GM21737 (cell line): ENCODE measurements at regions not wholly inside any gene's neighbourhood (a gene's known extent, or its start where the extent isn't known, plus 50 kb on each side); places are given as distances from the start of the nearest gene placed in this dataset.

Experiments used
- ATAC-seq: cut with Tn5 transposase; IDR thresholded peaks from one replicate; pipeline ENCODE4 v1.9.1; 2021; ENCODE audit warnings: mild to moderate bottlenecking, moderate library complexity; ENCODE audit not compliant: unreplicated experiment

DNA sequence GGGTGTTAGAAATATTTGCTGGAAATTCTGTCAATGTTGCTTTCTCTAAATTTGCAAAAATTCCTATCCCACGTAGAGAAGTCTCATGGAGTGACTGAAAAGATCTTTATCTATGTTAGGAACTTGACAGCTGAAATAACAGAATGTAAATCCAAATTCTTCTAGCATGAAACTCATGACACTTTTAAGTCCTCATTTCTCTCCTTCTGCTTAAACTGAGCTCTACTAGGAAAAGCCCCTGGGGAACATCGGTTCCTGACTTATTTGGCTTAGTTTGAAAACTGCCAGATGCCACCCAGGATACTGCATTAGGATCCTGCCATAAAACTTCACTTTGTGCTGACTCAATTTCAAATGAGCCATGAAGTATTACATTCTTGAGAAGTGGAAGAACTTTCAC is 426.0 kb downstream of the GALC start:
- no peak for ATAC-seq

DNA sequence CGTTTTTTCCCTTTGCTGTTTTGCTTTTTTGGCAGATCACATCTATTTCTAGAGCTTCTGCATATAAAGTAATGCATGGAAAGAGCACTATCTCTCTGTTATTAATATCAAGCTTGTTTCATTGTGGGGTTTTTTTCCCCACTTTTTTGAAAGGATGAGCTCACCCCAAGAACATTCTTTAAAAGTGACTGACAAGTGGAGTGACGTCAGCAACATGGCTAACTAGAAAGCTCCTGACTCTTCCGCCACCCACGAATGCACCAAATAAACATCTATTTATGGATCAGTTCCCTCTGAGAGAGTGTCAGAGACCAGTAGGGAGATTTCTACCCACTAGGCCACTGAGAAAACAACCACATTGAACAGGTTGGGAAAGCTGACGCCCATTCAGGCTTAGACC is 445.4 kb downstream of the GALC start:
- no peak for ATAC-seq

DNA sequence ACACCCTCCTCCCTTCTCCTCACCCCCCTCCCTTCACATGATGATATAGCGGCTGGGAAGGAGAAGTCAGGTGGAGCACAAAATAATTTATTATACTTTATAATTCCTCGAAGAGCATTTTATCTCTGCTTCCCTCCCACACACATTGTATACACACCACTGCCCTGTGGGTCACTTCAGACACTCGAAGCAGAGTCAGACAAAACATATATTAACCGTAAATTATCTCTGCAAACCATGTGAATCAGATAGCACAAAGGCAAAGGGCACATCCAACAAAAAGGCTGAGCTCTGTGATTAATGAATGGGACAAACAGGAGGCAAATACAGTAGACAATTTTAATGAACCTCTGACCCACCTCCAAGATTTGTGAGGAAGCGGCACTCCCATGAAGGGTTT is 450.7 kb downstream of the GALC start:
- ATAC-seq = no peak

DNA sequence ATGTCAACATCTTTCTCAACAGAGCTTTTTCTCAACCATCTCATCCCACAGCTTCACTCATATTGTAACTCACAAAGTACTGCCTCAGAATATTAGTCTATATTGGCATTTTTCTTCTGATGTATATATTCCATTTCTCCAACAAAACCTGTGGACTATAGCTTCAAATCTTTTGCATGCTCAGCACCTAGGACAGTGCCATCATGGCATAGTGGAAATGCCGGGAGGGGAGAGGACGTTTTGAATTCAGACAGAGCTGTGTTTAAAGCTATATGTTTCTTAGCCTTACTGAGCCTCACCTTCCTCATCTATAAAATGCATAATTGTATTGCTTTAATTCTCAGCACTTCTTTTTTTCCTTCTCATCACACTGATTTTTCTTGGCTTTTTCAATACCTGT is 452.6 kb downstream of the GALC start:
- no peak for ATAC-seq

DNA sequence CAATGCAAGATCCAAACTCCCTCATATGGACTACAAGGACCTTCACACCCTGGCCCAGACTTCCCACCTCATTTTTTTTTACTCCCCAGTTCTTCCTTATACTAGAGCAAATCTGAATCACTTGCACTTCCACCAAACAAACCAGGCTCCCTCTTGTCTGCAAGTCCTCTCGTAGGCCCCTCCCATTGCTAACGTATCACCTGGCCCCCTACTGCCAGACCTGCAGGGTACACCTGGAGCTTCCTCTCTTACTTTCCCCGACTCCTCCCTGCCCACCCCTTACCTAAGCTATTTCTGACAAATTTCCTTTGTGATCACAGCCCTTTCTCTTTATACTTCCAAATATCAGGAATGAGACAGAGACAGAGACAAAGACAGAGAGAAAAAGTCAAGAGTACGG is 463.9 kb downstream of the GALC start:
- ATAC-seq = no peak

DNA sequence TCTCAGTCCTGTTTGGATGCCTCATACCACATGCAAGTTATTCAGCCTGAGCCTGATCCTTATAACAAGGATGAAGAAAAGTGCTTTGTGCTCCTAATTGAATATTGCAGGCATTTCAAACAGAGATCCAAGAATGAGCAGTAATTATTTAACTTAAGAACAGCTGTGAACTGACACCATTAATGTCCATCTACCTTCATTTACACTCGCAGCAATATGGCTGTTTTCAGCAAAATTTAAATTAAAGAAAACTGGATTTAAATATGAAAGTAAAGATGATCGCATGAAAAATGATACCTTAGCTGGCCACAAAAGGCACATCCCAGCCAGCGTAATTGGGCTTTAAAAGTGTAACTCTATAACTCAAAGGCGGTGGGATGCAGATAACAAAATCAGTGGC is 466.3 kb downstream of the GALC start:
- ATAC-seq = no peak

DNA sequence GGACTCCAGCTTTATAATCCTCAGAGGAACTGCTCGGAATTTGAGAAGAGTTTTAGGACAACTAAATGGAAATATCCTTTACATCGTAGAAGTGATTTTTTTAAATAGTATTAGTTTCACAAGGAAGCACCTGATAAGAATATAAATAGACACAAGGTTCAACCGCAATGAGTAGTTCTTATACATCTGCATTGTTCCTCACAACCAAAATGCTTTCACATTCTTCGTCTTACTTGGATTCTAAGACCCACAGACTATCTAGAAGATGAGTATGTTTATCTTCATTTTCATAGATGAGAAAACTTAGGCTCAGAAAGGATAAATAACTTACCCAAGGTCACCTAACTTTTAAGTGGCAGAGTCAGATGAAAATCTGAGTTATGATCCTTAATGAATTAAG is 469.0 kb downstream of the GALC start:
- no peak for ATAC-seq

DNA sequence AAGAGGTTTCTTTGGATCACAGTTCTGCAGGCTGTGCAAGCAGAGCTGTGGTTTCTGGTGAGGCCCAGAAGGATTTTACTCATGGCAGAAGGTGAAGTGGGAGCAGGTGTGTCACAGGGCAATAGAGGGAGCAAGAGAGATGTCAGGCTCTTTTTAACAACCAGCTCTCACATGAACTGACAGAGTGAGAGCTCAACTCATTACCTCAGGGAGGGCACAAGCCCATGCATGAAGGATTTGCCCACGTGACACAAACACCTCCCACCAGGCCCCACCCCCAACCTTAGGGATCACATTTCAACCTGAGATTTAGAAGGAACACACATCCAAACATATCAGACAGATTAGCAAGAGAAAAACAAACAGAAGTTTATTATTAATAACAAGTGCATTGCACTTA is 470.4 kb downstream of the GALC start:
- no peak for ATAC-seq

DNA sequence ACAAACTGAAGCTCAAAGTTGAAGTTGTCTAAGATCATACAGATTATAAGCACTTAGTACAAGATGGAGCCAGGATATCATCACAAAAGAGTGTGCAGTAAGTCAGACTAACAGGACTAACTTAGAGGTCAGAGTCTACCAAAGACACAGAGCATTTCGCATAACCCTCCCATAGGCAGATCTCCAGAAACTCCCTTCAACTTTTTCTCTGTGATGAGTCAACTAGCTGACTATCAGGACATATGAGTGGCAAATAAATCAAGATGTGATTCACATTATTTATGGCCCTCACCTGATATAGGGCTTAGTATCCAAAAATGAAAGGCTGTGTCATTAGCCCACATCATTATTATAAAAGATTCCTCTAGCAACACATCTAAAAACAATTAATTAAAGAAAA is 484.6 kb downstream of the GALC start:
- no peak for ATAC-seq

DNA sequence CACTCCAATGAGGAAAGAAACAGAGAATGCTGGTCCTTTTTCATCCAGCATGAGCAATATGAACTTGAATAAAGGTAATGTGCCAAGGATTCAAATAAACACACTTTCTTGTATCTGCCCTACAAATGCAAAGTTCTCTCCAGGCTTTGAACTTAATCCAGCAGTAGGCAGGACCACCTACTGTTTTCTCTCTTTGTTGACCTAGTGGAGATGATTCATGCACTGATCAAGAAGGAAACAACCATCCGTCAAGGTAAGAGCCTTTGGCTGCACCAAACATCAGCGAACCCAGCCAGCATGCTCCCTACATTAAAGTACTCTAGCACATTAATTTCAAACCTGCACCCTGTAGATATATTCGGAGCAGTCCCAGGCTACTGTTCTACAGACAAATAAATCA is 489.3 kb downstream of the GALC start:
- ATAC-seq = no peak

DNA sequence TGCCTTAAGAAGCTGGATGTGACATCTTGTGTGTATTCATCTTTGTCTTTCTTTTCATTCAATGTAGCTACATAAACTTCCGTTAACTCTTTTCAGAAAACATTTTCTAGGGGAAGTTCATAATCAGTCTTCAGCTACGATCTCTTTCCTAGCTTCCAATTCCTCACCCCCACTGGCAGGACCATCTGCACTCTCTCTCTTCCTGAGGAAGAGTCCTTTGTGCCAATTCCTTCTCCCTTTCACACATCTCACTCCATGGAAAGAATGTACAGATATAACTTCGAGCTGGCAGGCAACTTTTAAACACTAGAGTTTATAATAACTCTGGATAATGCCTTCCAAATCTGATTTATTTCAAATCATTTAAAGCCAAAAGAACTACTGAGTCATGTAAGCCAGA is 495.7 kb downstream of the GALC start:
- ATAC-seq = no peak

DNA sequence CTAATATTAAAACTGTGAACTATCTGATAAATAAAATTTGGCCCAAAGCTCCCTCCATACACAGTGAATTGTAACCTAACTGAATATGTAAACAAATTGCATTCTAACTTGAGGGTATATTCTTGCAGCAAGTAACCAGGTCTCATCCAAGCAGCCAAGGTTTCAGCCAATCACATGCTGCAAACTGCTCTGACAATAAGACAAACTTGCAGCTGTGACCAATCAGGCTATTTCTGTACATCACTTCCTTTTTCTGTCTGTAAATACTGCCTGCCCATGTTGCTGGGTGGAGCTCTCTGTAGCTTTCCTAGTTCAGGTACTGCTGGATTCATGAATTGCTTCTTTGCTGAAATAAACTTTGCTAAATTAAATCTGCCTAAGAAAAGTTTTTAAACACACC is 499.0 kb downstream of the GALC start:
- no peak for ATAC-seq

DNA sequence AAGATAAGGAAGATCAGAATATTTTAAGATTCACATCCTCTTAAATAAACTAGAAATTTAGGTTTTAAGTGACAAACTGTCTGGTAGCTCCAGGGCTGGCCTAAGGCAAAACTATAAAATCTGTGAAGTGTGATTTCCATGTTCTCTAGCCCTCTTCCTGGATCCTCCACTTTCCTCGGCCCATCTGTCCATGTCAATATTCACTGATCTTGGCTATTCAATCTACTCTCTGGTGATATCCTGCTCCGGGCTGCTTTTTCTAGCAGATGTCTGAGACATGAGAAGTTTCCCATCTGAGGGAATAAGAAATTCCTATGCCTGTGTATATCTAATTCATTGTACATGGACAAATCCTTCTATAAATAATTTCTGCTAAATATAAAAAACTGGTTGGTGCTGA is 500.4 kb downstream of the GALC start:
- ATAC-seq = no peak

DNA sequence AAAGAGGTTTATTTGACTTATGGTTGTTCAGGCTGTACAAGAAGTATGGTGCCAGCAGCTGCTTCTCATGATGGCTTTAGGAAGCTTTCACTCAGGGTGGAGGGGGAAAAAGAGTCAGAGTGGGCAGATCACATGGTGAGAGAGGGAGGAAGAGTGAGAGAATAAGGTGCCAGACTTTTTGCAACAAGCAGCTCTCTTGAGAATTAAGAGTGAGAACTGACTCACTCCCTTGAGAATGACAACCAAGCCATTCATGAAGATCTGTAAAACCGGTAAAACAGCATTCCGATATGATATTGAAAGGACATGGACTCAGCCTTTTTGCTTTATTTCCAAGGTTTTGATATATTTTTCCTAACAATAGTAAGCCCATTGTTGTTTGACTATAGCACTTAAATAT is 501.2 kb downstream of the GALC start:
- no peak for ATAC-seq

DNA sequence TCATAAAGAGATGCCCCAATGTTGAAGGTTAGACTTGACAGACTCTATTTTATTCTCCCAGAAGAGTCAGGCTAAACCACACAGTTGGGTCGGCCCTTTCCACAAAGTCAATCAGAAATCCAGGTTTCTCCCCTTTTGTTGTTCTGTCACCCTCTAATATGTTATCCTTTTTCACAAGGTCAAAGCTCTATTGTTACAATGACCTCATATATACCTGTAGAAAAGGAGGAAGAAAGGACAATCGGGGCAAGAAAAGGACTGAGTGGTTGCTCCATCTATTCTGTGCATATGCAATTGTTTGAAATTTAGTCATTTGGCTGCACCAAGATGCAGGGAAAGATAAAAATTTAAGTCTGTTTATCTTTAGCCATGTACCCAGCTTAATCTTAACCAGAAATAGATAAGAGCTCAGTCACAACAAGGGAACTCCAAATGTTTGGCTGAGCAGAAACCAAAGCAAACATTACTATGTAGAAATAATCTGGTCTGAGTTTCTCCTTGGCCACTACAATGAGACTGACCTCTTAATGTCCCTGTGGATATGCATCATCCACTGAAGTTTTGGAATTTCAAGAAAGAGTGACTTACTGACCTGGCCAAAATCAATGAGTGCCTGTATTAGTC is 503.7 kb downstream of the GALC start:
- no peak for ATAC-seq

DNA sequence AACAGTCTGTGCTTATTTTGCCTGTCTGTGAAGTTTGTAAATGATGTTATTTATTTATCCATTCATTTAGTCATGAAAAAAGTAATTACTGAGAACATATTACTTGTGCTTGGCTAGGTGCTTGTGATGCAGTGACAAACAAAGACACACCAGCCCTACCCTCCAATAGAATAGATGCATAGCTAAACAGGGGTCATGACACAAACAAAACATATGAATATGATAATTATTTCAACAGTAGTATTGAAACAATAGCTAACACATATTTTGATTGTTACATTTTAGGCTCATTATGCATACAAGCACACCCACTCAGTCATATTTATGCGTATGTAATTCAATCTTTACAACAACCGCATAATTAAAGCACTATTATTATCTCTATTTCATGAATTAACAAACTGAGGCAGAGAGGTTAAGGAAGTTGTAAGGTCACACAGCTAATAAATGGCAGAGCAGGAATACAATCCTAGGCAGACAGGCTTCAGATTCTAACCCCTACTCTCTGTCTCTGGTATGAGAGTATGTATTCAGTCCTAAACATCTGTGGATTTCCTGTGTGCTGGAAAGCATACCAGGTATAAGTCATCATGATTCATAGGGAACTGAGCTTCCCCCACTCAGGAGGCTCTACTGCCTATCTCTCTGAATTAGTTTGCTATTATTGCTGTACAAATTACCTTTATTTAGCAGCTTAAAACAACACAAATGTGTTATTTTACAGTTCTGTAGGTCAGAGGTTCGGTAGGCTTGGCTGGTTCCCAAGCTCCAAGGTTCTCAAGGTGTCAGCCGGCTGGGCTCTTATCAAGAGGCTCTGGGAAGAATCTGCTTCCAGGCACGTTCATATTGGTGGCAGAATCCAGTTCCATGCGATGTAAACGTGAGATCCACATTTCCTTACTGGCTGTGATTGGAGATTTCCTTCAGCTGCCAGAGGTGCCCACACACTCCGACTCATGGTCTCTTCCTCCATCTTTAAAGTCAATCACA is 509.4 kb downstream of the GALC start:
- no peak for ATAC-seq

DNA sequence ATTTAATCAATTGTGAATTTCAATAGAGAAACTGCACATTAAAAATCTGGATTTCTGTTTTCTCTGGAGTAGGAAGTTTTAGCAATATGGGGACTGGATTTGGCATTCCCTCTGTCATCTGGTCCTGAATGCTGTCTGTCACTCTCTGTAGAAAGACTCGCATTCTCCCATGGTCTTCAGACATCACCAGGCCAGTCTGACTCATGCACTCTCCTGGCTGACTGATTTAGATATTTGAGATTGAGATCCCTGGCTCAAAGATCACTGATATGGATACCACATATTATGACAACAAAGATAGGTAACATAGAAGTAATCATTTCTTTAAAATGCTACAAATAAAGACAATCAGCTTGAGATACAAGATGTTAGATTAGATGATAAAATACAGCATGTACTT is 524.5 kb downstream of the GALC start:
- ATAC-seq = no peak

DNA sequence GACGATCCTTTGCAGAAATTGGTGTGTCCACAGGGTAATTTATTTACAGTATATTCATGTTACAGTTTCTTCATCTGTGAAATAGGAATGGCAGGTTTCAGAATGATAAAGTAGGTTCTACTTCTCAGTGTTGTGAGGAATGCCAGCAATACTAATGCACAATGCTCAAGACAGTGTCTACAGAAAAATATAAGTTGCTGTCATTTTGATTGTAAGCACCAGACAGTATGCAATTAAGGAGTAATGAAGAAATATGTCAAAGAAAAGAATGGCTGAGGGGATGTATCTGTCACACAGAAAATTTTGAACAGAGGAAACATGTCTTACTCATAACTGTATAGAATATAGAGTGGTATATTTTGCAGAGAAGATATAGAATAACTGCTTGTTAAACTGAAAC is 525.4 kb downstream of the GALC start:
- no peak for ATAC-seq

DNA sequence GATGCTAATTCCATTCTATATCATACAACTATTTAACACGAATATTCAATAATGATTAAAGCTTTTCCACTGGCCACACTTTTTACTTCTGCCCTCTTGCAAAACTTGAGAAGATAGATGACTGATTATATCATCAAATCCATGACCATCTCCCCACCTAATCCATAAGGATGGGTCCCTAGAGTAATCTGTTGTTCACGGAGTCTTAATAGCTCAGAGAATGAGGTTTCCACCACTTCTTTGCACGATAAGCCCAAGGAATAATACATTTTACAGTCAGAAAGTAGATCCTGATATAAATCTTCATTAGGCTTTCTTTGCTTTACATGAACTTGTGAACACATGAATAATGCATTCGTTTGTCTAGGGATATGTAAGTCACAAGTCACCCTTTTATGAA is 527.2 kb downstream of the GALC start:
- ATAC-seq = no peak

DNA sequence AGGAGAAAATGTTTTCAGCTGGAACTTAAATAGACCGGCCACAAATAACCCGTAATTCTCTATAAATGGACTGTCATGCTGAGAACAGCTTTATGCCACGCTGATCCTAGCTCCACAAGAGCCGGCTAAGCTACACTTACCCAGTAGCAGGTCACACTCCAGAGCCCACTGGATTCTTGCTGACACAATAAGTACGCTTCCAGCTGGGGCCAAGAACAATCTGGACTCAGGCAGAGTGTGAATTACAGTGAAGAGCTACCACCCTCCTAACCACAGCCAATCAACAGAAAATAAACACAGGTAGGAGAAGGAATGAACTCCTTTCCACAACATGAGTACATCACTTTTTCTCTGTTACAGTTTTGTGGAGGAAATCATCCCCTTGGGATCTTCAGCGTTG is 531.3 kb downstream of the GALC start:
- ATAC-seq = no peak

DNA sequence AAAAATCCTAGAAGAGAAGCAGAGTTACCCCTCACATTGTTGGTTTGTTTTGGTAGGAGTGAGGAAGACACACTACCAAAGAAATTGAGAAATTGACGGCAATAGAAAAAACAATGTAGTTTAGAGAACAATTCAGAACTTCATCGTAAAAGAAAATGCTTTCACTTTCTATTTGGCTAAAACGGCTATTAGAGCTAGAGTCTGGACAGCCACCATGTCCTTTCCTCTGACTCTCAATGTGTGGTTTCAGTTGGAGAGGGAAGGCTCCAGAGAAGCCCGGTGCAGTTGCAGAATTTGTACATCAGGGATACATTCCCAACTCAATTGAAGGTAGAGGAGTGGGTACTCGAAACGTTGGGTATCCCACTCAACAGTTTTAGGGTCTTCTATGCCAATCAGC is 535.3 kb downstream of the GALC start:
- ATAC-seq = no peak

DNA sequence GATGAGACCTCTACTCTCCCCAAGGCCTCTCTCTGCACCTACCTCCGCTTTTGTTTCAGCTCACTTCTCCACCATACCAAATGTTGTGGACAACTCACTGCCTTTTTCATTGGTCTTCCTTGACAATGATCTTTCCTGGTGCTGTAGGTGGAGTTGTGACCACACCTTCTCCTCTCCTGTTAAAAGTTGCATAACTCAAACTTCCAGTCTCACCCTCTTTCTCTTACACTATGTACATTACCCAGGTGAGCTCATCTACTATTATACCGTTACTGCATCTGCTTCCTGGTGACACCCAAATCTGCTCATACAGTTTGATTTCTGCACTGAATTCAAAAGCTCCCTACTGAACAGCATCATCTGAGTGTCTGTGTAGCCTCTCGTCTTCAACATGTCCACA is 542.8 kb downstream of the GALC start:
- no peak for ATAC-seq

DNA sequence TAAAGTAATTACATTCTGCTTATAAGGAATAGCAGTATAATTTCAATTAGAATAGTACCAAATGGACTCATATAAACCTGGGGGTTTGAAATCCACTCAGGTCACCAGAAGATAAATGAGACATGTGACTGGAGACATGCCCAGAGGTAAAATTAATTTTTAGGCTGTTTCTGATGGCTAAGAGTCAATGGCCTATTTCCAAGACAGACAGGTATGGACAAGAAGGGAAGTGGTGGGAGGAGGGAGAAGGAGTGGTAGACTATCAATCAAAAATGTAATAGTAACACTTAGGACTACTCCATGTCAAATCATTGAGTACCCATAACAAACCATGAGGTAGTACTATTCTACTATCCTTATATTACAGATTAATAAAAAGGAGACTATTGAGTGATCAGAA is 544.0 kb downstream of the GALC start:
- no peak for ATAC-seq
